ENCODE measurements at regions not wholly inside any gene's neighbourhood (a gene's known extent, or its start where the extent isn't known, plus 50 kb on each side); places are given as distances from the start of the nearest gene placed in this dataset.

DNA sequence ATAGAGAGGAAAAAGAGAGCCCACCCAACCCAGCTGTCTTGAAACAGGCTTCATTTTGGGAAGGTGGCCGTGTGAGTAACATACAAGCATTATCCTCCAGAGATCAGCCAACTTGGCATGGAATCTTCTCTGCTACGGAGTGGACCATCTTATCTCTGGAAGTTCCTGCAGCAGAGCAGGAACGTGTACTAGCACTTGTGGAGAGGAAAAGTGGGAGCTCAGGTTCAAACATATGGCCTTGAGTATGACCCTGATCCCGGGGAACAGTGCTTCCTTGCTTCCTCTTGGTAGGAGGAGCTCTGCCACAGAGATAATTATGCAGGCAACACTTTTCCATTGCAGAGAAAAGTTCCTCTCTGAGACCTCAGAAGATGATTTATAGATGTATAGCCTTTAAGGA lies 490.4 kb upstream of the ACO1 start:
- peaks cover 10% of the 10 kb centered on the region for H3K4me1 ChIP-seq (ENCODE audit: insufficient read depth, low read length)
- intact Hi-C loops (cut with micrococcal nuclease; ENCODE audit: unreplicated experiment) = no loop called here
- no peak overlapping the region for H3K27ac ChIP-seq (ENCODE audit: extremely low read length, insufficient read depth, low read length)
- no peak overlapping the region for H3K9ac ChIP-seq (ENCODE audit: insufficient read depth, low read depth, low read length)
- in situ Hi-C loops (cut with HindIII; ENCODE audit: extremely low pct_ligation_motif_present, low pct_unique_long_range_greater_than_20kb) = no loop called here
- DNase-seq (ENCODE audit: low spot score) (no peak), ATAC-seq (peak; percentile 46; the same call in 1 of the 3 replicates), FAIRE-seq (no peak)
- peaks cover 19% of the 10 kb centered on the region for H3K79me2 ChIP-seq (ENCODE audit: insufficient read depth, low read length)
- WGBS (ENCODE audit: low lambda C conversion rate) = 66% methylated on average over 4 of the region's 4 CpGs
- H3K4me2 ChIP-seq (ENCODE audit: low read depth, low read length) = no peak overlapping the region
- no peak overlapping the region for H2AFZ ChIP-seq (ENCODE audit: low read length)
- CTCF ChIA-PET (ENCODE audit: low intra/inter-chr PET ratio, low total read pairs) = no interaction called here
- BruUV-seq (replicated peaks) = no TSS peak
- TF ChIP-seq ZNF12 (CRISPR knock-in tag; IDR thresholded peaks at IDR 0.05) = peak; percentile 82
- no peak for TF ChIP-seq FOXK1 (CRISPR knock-in tag; IDR thresholded peaks at IDR 0.05; ENCODE audit: borderline replicate concordance, low read depth)
- H4K20me1 ChIP-seq (ENCODE audit: insufficient read depth, low read length) = peaks cover 4% of the 10 kb centered on the region; the same call in 1 of the 2 replicates
- no peaks in the 10 kb centered on the region; a peak in 1 of 5 replicates for H3K36me3 ChIP-seq (replicated peaks in 1 of 2; ENCODE audit: control insufficient read depth in 1 of 2, insufficient read depth in 2 of 2, low read length in 2 of 2)
- no peaks in the 10 kb centered on the region for H3K9me3 ChIP-seq (ENCODE audit: low read length)
- H3K27me3 ChIP-seq (ENCODE audit: control insufficient read depth in 1 of 2, insufficient read depth in 2 of 2, low read length in 2 of 2) = no peaks in the 10 kb centered on the region
- H3K4me3 ChIP-seq (replicated peaks in 1 of 3; ENCODE audit: insufficient read depth in 1 of 3, low read depth in 2 of 3, low read length in 3 of 3) = no peak overlapping the region
- POLR2A ChIA-PET = no interaction called here

DNA sequence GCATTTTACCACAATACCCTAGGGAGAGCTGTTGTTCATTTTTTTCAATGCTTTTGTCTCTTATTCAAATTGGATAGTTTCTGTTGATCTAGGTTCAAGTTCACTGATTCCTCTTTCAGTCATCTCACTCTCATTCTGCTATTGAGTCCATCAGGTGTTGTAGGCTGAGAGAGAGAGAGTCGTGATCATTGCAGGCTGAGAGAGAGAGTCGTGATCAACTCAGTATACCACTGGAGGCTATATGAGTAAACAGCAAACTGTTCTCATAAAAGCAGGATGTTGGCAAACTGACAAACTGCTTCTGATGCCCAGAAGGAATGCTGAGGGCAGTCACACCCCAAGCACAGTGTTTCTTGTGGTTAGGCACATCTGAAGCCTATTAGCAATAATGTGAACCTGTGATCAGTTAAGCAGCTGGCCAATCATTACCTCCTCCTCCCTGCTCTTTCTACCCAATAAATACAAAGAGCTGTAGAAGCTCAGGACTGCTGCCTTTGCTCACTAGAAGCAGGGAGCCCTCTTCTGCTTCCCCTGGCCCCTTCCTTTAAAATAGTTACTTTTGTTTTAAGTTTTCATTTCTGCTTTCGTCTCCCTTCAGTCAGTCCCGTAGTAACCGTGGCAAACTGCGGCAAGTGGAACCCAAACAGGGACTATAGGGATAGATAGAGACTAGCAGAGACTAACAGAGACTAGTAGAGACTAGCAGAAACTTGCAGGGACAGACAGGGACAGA lies 476.1 kb upstream of the ACO1 start:
- H2AFZ ChIP-seq (ENCODE audit: low read length) = no peak overlapping the region
- H3K9ac ChIP-seq (ENCODE audit: insufficient read depth, low read depth, low read length) = no peak overlapping the region
- H3K4me1 ChIP-seq (ENCODE audit: insufficient read depth, low read length) = peaks cover 12% of the 10 kb centered on the region
- intact Hi-C loops (cut with micrococcal nuclease; ENCODE audit: unreplicated experiment) = no loop called here
- 98% methylated on average over 6 of the region's 6 CpGs for WGBS (ENCODE audit: low lambda C conversion rate)
- no peaks in the 10 kb centered on the region for H3K27me3 ChIP-seq (ENCODE audit: control insufficient read depth in 1 of 2, insufficient read depth in 2 of 2, low read length in 2 of 2)
- ATAC-seq (no peak), FAIRE-seq (no peak), DNase-seq (ENCODE audit: low spot score) (no peak)
- POLR2A ChIA-PET = no interaction called here
- CTCF ChIA-PET (ENCODE audit: low intra/inter-chr PET ratio, low total read pairs) = no interaction called here
- no peak overlapping the region for H3K4me3 ChIP-seq (replicated peaks in 1 of 3; ENCODE audit: insufficient read depth in 1 of 3, low read depth in 2 of 3, low read length in 3 of 3)
- H3K36me3 ChIP-seq (replicated peaks in 1 of 2; ENCODE audit: control insufficient read depth in 1 of 2, insufficient read depth in 2 of 2, low read length in 2 of 2) = no peaks in the 10 kb centered on the region
- no TSS peak for BruUV-seq (replicated peaks)
- peaks cover 4% of the 10 kb centered on the region; the same call in 1 of the 2 replicates for H4K20me1 ChIP-seq (ENCODE audit: insufficient read depth, low read length)
- H3K79me2 ChIP-seq (ENCODE audit: insufficient read depth, low read length) = peaks cover 20% of the 10 kb centered on the region
- no peak overlapping the region for H3K4me2 ChIP-seq (ENCODE audit: low read depth, low read length)
- TF ChIP-seq GFI1 (CRISPR knock-in tag; IDR thresholded peaks at IDR 0.05; ENCODE audit: borderline replicate concordance) (no peak), ARID2 (CRISPR knock-in tag; IDR thresholded peaks at IDR 0.05; ENCODE audit: borderline replicate concordance) (no peak), ZNF768 (CRISPR knock-in tag; IDR thresholded peaks at IDR 0.05) (no peak), ZNF773 (CRISPR knock-in tag; IDR thresholded peaks at IDR 0.05; ENCODE audit: borderline replicate concordance) (no peak), POLR2AphosphoS5 (IDR thresholded peaks at IDR 0.05; ENCODE audit: low read depth, low read length) (no peak), ATF7 (IDR thresholded peaks at IDR 0.05) (no peak), ATF7 (CRISPR knock-in tag; IDR thresholded peaks at IDR 0.05) (no peak), SP5 (CRISPR knock-in tag; IDR thresholded peaks at IDR 0.05; ENCODE audit: borderline replicate concordance, low read depth) (no peak)
- TF ChIP-seq, protein P1, sequence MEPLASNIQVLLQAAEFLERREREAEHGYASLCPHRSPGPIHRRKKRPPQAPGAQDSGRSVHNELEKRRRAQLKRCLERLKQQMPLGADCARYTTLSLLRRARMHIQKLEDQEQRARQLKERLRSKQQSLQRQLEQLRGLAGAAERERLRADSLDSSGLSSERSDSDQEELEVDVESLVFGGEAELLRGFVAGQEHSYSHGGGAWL (CRISPR knock-in tag; IDR thresholded peaks at IDR 0.05) = no peak
- TF ChIP-seq, protein P2, sequence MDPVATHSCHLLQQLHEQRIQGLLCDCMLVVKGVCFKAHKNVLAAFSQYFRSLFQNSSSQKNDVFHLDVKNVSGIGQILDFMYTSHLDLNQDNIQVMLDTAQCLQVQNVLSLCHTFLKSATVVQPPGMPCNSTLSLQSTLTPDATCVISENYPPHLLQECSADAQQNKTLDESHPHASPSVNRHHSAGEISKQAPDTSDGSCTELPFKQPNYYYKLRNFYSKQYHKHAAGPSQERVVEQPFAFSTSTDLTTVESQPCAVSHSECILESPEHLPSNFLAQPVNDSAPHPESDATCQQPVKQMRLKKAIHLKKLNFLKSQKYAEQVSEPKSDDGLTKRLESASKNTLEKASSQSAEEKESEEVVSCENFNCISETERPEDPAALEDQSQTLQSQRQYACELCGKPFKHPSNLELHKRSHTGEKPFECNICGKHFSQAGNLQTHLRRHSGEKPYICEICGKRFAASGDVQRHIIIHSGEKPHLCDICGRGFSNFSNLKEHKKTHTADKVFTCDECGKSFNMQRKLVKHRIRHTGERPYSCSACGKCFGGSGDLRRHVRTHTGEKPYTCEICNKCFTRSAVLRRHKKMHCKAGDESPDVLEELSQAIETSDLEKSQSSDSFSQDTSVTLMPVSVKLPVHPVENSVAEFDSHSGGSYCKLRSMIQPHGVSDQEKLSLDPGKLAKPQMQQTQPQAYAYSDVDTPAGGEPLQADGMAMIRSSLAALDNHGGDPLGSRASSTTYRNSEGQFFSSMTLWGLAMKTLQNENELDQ (CRISPR knock-in tag; IDR thresholded peaks at IDR 0.05; ENCODE audit: borderline replicate concordance) = no peak
- TF ChIP-seq, protein P3, sequence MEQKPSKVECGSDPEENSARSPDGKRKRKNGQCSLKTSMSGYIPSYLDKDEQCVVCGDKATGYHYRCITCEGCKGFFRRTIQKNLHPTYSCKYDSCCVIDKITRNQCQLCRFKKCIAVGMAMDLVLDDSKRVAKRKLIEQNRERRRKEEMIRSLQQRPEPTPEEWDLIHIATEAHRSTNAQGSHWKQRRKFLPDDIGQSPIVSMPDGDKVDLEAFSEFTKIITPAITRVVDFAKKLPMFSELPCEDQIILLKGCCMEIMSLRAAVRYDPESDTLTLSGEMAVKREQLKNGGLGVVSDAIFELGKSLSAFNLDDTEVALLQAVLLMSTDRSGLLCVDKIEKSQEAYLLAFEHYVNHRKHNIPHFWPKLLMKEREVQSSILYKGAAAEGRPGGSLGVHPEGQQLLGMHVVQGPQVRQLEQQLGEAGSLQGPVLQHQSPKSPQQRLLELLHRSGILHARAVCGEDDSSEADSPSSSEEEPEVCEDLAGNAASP (CRISPR knock-in tag; IDR thresholded peaks at IDR 0.05; ENCODE audit: borderline replicate concordance) = no peak
- H3K9me3 ChIP-seq (ENCODE audit: low read length) = no peaks in the 10 kb centered on the region
- H3K27ac ChIP-seq (ENCODE audit: extremely low read length, insufficient read depth, low read length) = no peak overlapping the region
- in situ Hi-C loops (cut with HindIII; ENCODE audit: extremely low pct_ligation_motif_present, low pct_unique_long_range_greater_than_20kb) = no loop called here
